ENCODE measurements at regions not wholly inside any gene's neighbourhood (a gene's known extent, or its start where the extent isn't known, plus 50 kb on each side); places are given as distances from the start of the nearest gene placed in this dataset.
"Not testable (repeated sequence)": the region's sequence is repeated elsewhere in the genome, so short reads cannot be mapped to it uniquely, and the experiment has no call there.

DNA sequence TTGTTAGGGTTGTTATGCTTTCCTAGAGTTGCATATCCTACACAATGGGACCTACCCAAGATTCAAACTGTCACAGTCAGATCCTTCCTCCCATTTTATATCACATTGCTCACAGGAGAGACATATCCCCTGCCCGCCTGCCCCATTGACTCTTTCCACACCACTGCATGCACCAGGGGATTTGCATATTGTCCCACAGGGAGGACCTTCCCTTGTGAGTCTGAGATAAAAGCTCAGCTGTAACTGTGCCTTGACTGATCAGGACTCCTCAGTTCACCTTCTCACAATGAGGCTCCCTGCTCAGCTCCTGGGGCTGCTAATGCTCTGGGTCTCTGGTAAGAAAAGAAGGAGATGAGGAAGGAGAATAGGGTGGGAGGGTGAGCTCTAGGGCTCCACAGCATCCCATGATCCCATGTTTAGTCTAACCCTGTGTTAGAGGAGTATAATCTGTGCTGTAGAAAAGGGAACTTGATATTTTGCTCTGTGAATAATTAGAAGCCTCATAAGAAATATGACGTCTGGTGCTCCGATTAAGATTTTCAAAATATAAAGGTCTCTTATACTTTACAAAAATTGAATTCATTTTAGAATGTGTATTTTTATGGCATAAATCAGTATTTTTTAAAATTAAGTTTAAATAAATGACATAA, 1268.4 kb downstream of the RPIA start:
- not testable (repeated sequence) for DNase-seq (ENCODE audit: low read depth, low spot score)

DNA sequence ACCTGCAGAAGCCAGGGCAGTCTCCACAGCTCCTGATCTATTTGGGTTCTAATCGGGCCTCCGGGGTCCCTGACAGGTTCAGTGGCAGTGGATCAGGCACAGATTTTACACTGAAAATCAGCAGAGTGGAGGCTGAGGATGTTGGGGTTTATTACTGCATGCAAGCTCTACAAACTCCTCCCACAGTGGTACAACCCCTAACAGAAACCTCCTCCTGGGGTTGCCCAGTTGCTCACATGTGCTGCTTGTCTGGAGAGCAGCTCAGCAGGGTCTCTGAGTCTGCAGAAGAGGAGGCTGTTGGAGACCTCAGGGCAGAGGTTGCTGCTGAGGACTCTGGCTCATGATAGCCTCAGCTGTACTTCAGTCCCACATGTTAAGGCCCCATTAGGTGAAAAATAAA, 1269.1 kb downstream of the RPIA start:
- not testable (repeated sequence) for DNase-seq (ENCODE audit: low read depth, low spot score)

GRCh38 chr2:89968567-89968966, 1277.1 kb downstream of the RPIA start:
- not testable (repeated sequence) for DNase-seq (ENCODE audit: low read depth, low spot score)

DNA sequence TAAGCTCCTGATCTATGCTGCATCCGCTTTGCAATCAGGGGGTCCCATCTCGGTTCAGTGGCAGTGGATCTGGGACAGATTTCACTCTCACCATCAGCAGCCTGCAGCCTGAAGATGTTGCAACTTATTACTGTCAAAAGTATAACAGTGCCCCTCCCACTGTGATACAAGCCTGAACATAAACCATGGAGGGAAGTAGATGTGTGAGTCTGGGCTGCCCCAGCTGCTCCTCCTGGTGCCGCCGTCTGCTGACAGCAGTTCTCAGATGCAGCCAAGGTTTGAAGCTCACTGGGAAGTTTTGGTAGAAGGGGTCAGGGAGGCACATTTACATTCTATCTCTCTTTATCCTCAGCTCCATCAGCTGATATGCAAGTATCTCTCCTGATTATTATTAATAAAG, 1277.7 kb downstream of the RPIA start:
- DNase-seq (ENCODE audit: low read depth, low spot score): not testable (repeated sequence)

- DNase-seq (ENCODE audit: low read depth, low spot score): not testable (repeated sequence)
Measured at GRCh38 chr2:89973849-89974248, 1282.4 kb downstream of the RPIA start.

DNA sequence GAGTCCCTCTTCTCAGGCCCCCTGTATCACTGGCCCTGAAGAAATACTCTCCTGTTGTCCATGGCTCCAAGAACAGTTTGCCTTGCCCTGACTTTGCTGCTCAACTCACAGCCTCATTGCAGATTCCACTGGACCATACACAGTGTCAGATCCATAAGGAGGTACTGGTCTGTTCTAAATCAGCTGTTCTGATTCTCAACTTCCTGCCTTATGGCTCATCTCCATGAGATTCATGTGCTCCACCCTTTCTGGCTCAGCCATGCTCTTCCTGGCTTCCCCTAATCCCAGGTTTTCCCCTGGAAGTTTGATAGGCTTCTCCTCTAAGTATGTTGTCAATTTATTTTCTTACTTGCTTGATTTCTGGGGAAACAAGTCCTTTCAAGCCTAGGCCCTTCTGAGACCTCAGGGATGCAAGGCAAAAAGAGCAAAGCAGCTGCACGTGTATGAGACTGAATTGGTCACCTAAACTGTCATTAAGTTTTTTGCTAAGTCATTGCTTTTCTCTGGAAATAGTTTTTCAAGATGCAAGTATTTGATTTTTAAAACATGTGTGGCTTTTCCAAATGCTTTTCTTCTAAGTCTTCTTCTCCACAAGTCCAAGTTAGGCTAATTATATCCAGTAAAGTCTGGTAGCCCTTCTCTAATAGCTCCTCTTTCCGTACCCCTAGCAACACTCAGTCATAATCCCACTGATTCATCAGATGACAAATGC, 1288.5 kb downstream of the RPIA start:
- not testable (repeated sequence) for DNase-seq (ENCODE audit: low read depth, low spot score)

DNA sequence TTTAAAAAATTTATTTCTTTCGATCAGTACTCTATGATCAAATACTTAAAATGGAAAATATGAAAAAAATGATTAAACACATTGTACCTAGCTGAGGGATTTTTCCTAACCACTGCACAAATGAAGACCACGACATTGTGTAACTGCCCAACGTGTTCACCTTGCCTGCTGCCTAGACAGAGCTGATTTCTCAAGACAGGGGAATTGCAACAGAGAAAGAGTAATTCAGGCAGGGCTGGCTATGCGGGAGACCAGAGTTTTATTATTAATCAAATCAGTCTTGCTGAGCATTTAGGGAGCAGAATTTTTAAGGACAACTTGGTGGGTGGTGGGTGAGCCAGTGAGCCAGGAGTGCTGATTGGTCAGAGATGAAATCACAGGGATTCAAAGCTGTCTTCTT, 1290.8 kb downstream of the RPIA start:
- DNase-seq (ENCODE audit: low read depth, low spot score): not testable (repeated sequence)

DNA sequence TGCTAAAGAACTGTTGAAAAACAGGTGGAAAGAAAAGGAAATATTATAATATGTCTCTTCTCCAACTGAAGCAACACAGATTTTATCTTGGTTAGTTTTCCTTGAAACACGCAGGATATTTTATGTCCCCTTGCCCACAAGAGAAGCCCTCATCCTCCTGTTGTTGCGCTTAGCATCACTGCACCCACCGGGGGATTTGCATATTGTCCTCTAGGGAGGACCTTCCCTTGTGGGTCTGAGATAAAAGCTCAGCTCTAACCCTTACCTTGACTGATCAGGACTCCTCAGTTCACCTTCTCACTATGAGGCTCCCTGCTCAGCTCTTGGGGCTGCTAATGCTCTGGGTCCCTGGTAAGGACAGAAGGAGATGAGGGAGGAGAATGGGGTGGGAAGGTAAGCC, 1294.2 kb downstream of the RPIA start:
- DNase-seq (ENCODE audit: low read depth, low spot score): not testable (repeated sequence)

GRCh38 chr2:89986532-89986931, 1295.1 kb downstream of the RPIA start:
- DNase-seq (ENCODE audit: low read depth, low spot score): not testable (repeated sequence)

- DNase-seq (ENCODE audit: low read depth, low spot score): not testable (repeated sequence)
Measured at GRCh38 chr2:89996779-89997178, 1305.3 kb downstream of the RPIA start.

DNA sequence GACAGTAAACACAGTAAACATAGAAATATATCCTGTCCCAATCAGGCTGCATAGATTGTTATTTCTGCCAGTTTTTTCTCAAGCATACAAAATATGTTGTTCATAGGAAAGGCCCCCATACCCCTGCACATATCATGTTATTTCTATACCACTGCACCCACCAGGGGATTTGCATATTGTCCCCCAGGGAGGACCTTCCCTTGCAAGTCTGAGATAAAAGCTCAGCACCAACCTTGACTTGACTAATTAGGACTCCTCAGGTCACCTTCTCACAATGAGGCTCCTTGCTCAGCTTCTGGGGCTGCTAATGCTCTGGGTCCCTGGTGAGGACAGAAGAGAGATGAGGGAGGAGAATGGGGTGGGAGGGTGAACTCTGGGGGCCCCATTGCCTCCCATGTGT, 1313.1 kb downstream of the RPIA start:
- not testable (repeated sequence) for DNase-seq (ENCODE audit: low read depth, low spot score)

DNA sequence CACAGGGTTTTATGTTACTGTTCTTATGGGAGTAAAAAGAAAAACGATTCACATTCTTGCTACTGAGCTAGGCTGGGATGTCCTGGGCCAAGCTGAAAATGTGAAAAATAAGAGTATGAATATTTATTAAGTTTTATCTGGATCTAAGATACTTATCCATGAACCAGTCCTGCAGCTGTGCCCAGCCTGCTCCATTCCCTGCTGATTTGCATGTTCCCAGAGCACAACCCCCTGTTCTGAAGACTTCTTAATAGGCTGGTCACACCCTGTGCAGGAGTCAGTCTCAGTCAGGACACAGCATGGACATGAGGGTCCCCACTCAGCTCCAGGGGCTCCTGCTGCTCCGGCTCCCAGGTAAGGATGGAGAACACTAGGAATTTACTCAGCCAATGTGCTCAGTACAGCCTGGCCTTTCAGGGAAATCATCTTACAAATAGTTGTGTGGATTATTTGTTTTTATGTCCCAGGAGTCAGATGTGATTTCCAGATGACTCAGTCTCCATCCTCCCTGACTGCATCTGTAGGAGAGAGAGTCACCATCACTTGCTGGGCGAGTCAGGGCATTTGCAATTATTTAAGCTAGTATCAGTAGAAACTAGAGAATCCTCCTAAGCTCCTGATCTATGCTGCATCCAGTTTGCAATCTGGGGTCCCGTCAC, 1319.1 kb downstream of the RPIA start:
- not testable (repeated sequence) for DNase-seq (ENCODE audit: low read depth, low spot score)

DNA sequence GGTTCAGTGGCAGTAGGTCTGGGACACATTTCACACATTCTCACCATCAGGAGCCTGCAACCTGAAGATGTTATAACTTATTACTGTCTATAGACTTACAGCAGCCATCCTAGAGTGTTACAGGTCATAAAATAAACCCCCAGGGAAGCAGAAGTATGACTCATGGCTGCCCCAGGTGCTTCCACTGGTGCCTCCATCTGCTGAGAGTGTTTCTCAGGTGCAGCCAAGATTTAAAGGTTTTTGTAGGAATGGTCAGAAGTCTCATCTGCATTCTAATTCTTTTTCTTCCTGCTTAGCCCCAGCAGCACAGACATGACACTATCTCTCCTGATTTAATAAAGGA, 1319.6 kb downstream of the RPIA start:
- DNase-seq (ENCODE audit: low read depth, low spot score): not testable (repeated sequence)

DNA sequence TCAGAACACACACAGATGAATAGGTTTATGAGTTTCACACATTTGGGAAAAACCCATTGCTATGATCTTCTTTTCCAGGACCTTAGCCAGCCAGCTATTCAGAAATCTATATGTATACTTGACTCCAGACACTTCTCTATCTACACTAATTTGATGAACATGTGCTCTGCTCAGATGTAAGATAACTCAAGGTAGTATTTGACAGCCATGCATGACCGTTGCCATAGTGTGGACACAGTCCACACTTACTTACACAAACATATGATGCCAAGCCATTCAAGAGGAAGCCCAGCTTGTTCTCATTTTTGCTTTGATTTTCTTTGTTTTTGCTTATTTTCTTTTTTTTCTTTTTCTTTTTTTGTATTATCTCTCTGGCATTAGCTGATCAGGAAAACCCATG, 1328.4 kb downstream of the RPIA start:
- not testable (repeated sequence) for DNase-seq (ENCODE audit: low read depth, low spot score)

- not testable (repeated sequence) for DNase-seq (ENCODE audit: low read depth, low spot score)
Measured at GRCh38 chr2:90021234-90021633, 1329.8 kb downstream of the RPIA start.

GRCh38 chr2:90027231-90027643, 1335.8 kb downstream of the RPIA start:
- not testable (repeated sequence) for DNase-seq (ENCODE audit: low read depth, low spot score)

GRCh38 chr2:90028381-90029079, 1337.1 kb downstream of the RPIA start:
- not testable (repeated sequence) for DNase-seq (ENCODE audit: low read depth, low spot score)

- not testable (repeated sequence) for DNase-seq (ENCODE audit: low read depth, low spot score)
Measured at GRCh38 chr2:90029080-90029428, 1337.6 kb downstream of the RPIA start.

- DNase-seq (ENCODE audit: low read depth, low spot score): not testable (repeated sequence)
Measured at GRCh38 chr2:90032269-90032668, 1340.8 kb downstream of the RPIA start.

GRCh38 chr2:90036335-90036734, 1344.9 kb downstream of the RPIA start:
- not testable (repeated sequence) for DNase-seq (ENCODE audit: low read depth, low spot score)

DNA sequence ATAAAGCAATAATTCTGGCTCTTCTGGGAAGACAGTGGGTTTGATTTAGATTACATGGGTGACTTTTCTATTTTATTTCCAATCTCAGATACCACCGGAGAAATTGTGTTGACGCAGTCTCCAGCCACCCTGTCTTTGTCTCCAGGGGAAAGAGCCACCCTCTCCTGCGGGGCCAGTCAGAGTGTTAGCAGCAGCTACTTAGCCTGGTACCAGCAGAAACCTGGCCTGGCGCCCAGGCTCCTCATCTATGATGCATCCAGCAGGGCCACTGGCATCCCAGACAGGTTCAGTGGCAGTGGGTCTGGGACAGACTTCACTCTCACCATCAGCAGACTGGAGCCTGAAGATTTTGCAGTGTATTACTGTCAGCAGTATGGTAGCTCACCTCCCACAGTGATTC, 1347.6 kb downstream of the RPIA start:
- not testable (repeated sequence) for DNase-seq (ENCODE audit: low read depth, low spot score)

- not testable (repeated sequence) for DNase-seq (ENCODE audit: low read depth, low spot score)
Measured at GRCh38 chr2:90047776-90048175, 1356.3 kb downstream of the RPIA start.
